ENCODE measurements at regions not wholly inside any gene's neighbourhood (a gene's known extent, or its start where the extent isn't known, plus 50 kb on each side); places are given as distances from the start of the nearest gene placed in this dataset.

DNA sequence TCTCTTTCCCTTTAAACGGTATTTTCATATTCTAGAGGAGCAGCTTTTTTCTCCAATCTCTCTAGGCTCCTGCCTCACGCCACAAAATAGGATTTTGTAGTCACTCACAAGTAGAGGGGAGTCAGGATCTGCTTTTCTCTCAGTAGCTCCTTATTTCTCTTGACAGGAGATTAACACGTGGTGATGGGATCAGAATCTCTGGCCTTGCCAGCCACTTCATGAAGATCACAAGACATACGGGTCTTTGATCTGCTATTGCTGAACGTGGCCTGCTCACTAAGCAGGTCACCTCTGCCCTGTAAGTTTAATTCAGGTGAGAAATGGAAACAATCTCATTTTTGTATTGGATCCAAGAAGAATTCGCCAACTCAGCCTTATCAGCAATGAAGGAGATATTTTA is 257.5 kb downstream of the DIRAS2 start:
- 72% methylated on average over 6 of the region's 6 CpGs; no CpG with 5 or more reads in 1 of the 2 experiments for WGBS, 2 experiments (ENCODE audit: extremely low coverage in 1 of 2, insufficient coverage in 1 of 2, insufficient read length in 1 of 2, insufficient replicate concordance in 2 of 2, low coverage in 1 of 2, low lambda C conversion rate in 2 of 2, missing lambda C conversion rate in 1 of 2)
- Histone ChIP-seq H3K36me3 (ENCODE audit: control insufficient read depth in 2 of 4, insufficient read depth in 4 of 4, low read length in 3 of 4) (no peaks in the 10 kb centered on the region), H2BK120ac (replicated peaks; ENCODE audit: low read depth, low read length) (no peak overlapping the region), H3K79me1 (ENCODE audit: low read depth, low read length) (no peaks in the 10 kb centered on the region), H3K9me3 (ENCODE audit: insufficient read depth in 2 of 2, low read depth in 1 of 2, low read length in 1 of 2) (no peaks in the 10 kb centered on the region), H3K4me1 (replicated peaks in 1 of 4; ENCODE audit: control insufficient read depth in 3 of 4, insufficient read depth in 4 of 4, low read length in 3 of 4) (no peaks in the 10 kb centered on the region), H4K5ac (ENCODE audit: insufficient read length, low read depth, low read length) (no peak overlapping the region), H3K4ac (replicated peaks; ENCODE audit: insufficient read length, low read depth, low read length) (no peak overlapping the region), H2BK5ac (ENCODE audit: low read depth, low read length) (no peak overlapping the region), H3K14ac (ENCODE audit: insufficient read length) (no peak overlapping the region), H3K4me2 (ENCODE audit: insufficient read depth in 1 of 2, low read depth in 2 of 2, low read length in 2 of 2) (no peak overlapping the region), H2AK5ac (ENCODE audit: low read depth, low read length) (no peak overlapping the region), H3K18ac (ENCODE audit: extremely low read depth, low read length) (no peak overlapping the region), H2BK15ac (ENCODE audit: low read length) (no peak overlapping the region), H3K23ac (ENCODE audit: insufficient read length) (no peak overlapping the region), H3K56ac (replicated peaks; ENCODE audit: insufficient read length, low read depth, low read length) (no peak overlapping the region), H2BK20ac (ENCODE audit: low read length) (no peak overlapping the region), H3K27ac (ENCODE audit: low read depth, low read length) (no peak overlapping the region), H2BK12ac (ENCODE audit: low read depth, low read length) (no peak overlapping the region), H3K4me3 (ENCODE audit: extremely low read depth in 1 of 4, insufficient read depth in 2 of 4, low read depth in 3 of 4, low read length in 4 of 4) (no peak overlapping the region), H3K79me2 (ENCODE audit: control insufficient read depth in 1 of 2, insufficient read depth in 2 of 2, low read length in 2 of 2) (no peaks in the 10 kb centered on the region), H4K20me1 (replicated peaks in 1 of 2; ENCODE audit: control insufficient read depth in 1 of 2, insufficient read depth in 2 of 2, low read length in 2 of 2) (no peaks in the 10 kb centered on the region), H3K9ac (replicated peaks in 1 of 4; ENCODE audit: extremely low read depth in 1 of 4, low read depth in 3 of 4, low read length in 3 of 4) (no peak overlapping the region), H4K91ac (replicated peaks; ENCODE audit: insufficient read length, low read length) (no peak overlapping the region), H3K27me3 (replicated peaks in 1 of 4; ENCODE audit: control insufficient read depth in 3 of 4, extremely low read depth in 1 of 4, insufficient read depth in 3 of 4, low read length in 3 of 4) (no peaks in the 10 kb centered on the region), H4K8ac (ENCODE audit: extremely low read depth, insufficient read depth, low read length) (no peak overlapping the region), H2AFZ (ENCODE audit: low read length) (no peak overlapping the region), H3K23me2 (ENCODE audit: low read depth, low read length) (no peaks in the 10 kb centered on the region)
- no peak for DNase-seq (ENCODE audit: low read depth in 1 of 2, low spot score in 2 of 2)
- TF ChIP-seq SP2 (IDR thresholded peaks at IDR 0.05; ENCODE audit: low read length) (no peak), MAFK (IDR thresholded peaks at IDR 0.05; ENCODE audit: low read depth, low read length) (no peak), NANOG (IDR thresholded peaks at IDR 0.05; ENCODE audit: insufficient read depth, low read depth, low read length, poor library complexity, severe bottlenecking) (no peak), TBP (IDR thresholded peaks at IDR 0.05; ENCODE audit: low read depth, low read length) (no peak), SAP30 (IDR thresholded peaks at IDR 0.05; ENCODE audit: insufficient read depth, insufficient replicate concordance, low read length) (no peak), TAF7 (optimal IDR thresholded peaks at IDR 0.05; ENCODE audit: borderline replicate concordance, low read depth, low read length) (no peak), JUN (IDR thresholded peaks at IDR 0.05; ENCODE audit: low read depth, low read length) (no peak), RBBP5 (IDR thresholded peaks at IDR 0.05; ENCODE audit: borderline replicate concordance, low read depth, low read length) (no peak)
- TF ChIP-seq, protein P1, sequence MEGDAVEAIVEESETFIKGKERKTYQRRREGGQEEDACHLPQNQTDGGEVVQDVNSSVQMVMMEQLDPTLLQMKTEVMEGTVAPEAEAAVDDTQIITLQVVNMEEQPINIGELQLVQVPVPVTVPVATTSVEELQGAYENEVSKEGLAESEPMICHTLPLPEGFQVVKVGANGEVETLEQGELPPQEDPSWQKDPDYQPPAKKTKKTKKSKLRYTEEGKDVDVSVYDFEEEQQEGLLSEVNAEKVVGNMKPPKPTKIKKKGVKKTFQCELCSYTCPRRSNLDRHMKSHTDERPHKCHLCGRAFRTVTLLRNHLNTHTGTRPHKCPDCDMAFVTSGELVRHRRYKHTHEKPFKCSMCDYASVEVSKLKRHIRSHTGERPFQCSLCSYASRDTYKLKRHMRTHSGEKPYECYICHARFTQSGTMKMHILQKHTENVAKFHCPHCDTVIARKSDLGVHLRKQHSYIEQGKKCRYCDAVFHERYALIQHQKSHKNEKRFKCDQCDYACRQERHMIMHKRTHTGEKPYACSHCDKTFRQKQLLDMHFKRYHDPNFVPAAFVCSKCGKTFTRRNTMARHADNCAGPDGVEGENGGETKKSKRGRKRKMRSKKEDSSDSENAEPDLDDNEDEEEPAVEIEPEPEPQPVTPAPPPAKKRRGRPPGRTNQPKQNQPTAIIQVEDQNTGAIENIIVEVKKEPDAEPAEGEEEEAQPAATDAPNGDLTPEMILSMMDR (IDR thresholded peaks at IDR 0.05; ENCODE audit: control extremely low read depth in 1 of 3, insufficient read depth in 1 of 3, low read depth in 1 of 3, low read length in 3 of 3), result no peak
- ChIA-PET CTCF (ENCODE audit: partially characterized antibody) (no interaction called here), POLR2A (ENCODE audit: partially characterized antibody) (no interaction called here)
- FAIRE-seq, result no peak

Data from H1 (cell line).